Panc1 (cell line): ENCODE measurements at regions not wholly inside any gene's neighbourhood (a gene's known extent, or its start where the extent isn't known, plus 50 kb on each side); places are given as distances from the start of the nearest gene placed in this dataset.

Experiments
- CTCF ChIP-seq: fragments of 450-650 bp; IDR thresholded peaks from 2 replicates; pipeline ENCODE4 v1.5.1; 2017; ENCODE audit warnings: mild to moderate bottlenecking
- POLR2AphosphoS5 ChIP-seq: IDR thresholded peaks from 2 replicates; pipeline ENCODE4 v1.6.1; 2012; ENCODE audit warnings: mild to moderate bottlenecking, low read depth, low read length, moderate library complexity
- REST ChIP-seq, 2 experiments: IDR thresholded peaks; 2 replicates each; pipeline ENCODE4 v1.6.1; 2011 to 2012; ENCODE audit warnings: low read depth in 2 of 2, control low read depth in 1 of 2, low read length in 1 of 2, mild to moderate bottlenecking in 1 of 2, moderate library complexity in 1 of 2; ENCODE audit not compliant: insufficient read depth in 1 of 2
- SIN3A ChIP-seq: IDR thresholded peaks from 2 replicates; pipeline ENCODE4 v1.6.1; 2012; ENCODE audit warnings: low read depth, mild to moderate bottlenecking, low read length, moderate library complexity, borderline replicate concordance; ENCODE audit not compliant: insufficient read depth
- TCF7L2 ChIP-seq: IDR thresholded peaks from 2 replicates; pipeline ENCODE4 v1.6.1; 2011; ENCODE audit warnings: mild to moderate bottlenecking, low read depth, low read length, inconsistent platforms

DNA sequence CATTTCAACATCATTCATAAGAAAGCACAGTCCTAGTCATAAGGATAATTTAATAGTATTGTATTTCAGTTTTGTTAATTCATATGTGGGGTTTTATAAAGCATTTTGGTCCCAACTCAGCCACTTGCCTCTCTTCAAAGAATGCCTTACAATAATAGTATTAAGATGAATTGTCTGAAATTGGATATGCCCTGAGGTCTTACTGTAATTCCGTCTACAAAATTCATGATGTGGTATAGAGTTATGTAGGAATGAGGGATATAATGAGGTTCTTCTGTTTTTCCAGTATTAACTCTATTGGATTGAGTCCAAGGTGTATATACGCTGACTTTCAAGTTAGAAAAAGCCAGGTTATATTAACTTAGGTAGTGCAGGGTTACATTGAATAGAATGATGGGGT, 177.0 kb downstream of the GOLIM4 start:
- TF ChIP-seq REST (IDR thresholded peaks at IDR 0.05; ENCODE audit: insufficient read depth in 1 of 2, low read depth in 2 of 2, low read length in 1 of 2) (no peak), CTCF (no peak), POLR2AphosphoS5 (no peak), TCF7L2 (no peak), SIN3A (no peak)
